Epithelial cell of esophagus (primary cell): ENCODE measurements at regions not wholly inside any gene's neighbourhood (a gene's known extent, or its start where the extent isn't known, plus 50 kb on each side); places are given as distances from the start of the nearest gene placed in this dataset.

Experiments
- DNase-seq: peaks from one replicate; pipeline ENCODE4 v3.0.0; 2010; ENCODE audit warnings: low read depth
- H3K4me3 ChIP-seq: 2 replicates; pipeline ENCODE4 v1.5.1; 2011; ENCODE audit warnings: mild to moderate bottlenecking, low read length, control low read depth
- CTCF ChIP-seq: IDR thresholded peaks from 2 replicates; pipeline ENCODE4 v1.5.1; 2011; ENCODE audit warnings: low read depth, mild to moderate bottlenecking, low read length, control low read depth, inconsistent platforms; ENCODE audit not compliant: insufficient read depth; ENCODE audit errors: missing control alignments

- TF ChIP-seq CTCF = no peak
- H3K4me3 ChIP-seq = no peak overlapping the region
- DNase-seq = no peak
Observed at GRCh38 chr16:79510879-79511278, 89.7 kb downstream of the MAF start.

GRCh38 chr16:79509906-79510305 is 90.6 kb downstream of the MAF start:
- TF ChIP-seq CTCF = no peak
- DNase-seq = no peak
- no peak overlapping the region for H3K4me3 ChIP-seq

- TF ChIP-seq CTCF = no peak
Observed at GRCh38 chr16:79509211-79509631, 91.3 kb downstream of the MAF start.

GRCh38 chr16:79508294-79508693 is 92.2 kb downstream of the MAF start:
- no peak for TF ChIP-seq CTCF
- DNase-seq = no peak
- no peak overlapping the region for H3K4me3 ChIP-seq

More at GRCh38 chr16:79509211-79509631, 91.3 kb downstream of the MAF start:
- no peak overlapping the region for H3K4me3 ChIP-seq
- no peak for DNase-seq

- no peak for TF ChIP-seq CTCF
Observed at GRCh38 chr16:79505344-79505743, 95.2 kb downstream of the MAF start.

GRCh38 chr16:79503511-79503910 is 97.0 kb downstream of the MAF start:
- TF ChIP-seq CTCF = no peak
- no peak for DNase-seq
- H3K4me3 ChIP-seq = no peak overlapping the region

More at GRCh38 chr16:79505344-79505743, 95.2 kb downstream of the MAF start:
- no peak overlapping the region for H3K4me3 ChIP-seq
- no peak for DNase-seq

- no peak for TF ChIP-seq CTCF
- H3K4me3 ChIP-seq = no peak overlapping the region
- no peak for DNase-seq
Observed at GRCh38 chr16:79501446-79501845, 99.1 kb downstream of the MAF start.
